ENCODE measurements at regions not wholly inside any gene's neighbourhood (a gene's known extent, or its start where the extent isn't known, plus 50 kb on each side); places are given as distances from the start of the nearest gene placed in this dataset.

GRCh38 chr2:191610756-191611155 is 67.2 kb upstream of the NABP1 start:
- DNase-seq (ENCODE audit: low spot score), result no peak

- DNase-seq (ENCODE audit: low spot score), result no peak
Observed at GRCh38 chr2:191611614-191612013, 66.3 kb upstream of the NABP1 start.

GRCh38 chr2:191612496-191612895 is 65.4 kb upstream of the NABP1 start:
- no peak for DNase-seq (ENCODE audit: low spot score)

- no peak for DNase-seq (ENCODE audit: low spot score)
Observed at GRCh38 chr2:191614759-191615158, 63.2 kb upstream of the NABP1 start.

GRCh38 chr2:191615596-191615995 is 62.3 kb upstream of the NABP1 start:
- no peak for DNase-seq (ENCODE audit: low spot score)

GRCh38 chr2:191617575-191617974 is 60.4 kb upstream of the NABP1 start:
- no peak for DNase-seq (ENCODE audit: low spot score)

GRCh38 chr2:191618046-191618780 is 59.7 kb upstream of the NABP1 start:
- DNase-seq (ENCODE audit: low spot score), result no peak

- no peak for DNase-seq (ENCODE audit: low spot score)
Observed at GRCh38 chr2:191618786-191619185, 59.1 kb upstream of the NABP1 start.

GRCh38 chr2:191620144-191620543 is 57.8 kb upstream of the NABP1 start:
- no peak for DNase-seq (ENCODE audit: low spot score)

GRCh38 chr2:191622374-191623320 is 55.3 kb upstream of the NABP1 start:
- no peak for DNase-seq (ENCODE audit: low spot score)

GRCh38 chr2:191625016-191625415 is 52.9 kb upstream of the NABP1 start:
- DNase-seq (ENCODE audit: low spot score), result no peak

GRCh38 chr2:191625446-191625845 is 52.5 kb upstream of the NABP1 start:
- DNase-seq (ENCODE audit: low spot score), result no peak

GRCh38 chr2:191626497-191627151 is 51.3 kb upstream of the NABP1 start:
- no peak for DNase-seq (ENCODE audit: low spot score)

GRCh38 chr2:191627518-191627917 is 50.4 kb upstream of the NABP1 start:
- no peak for DNase-seq (ENCODE audit: low spot score)
